GM21381 (cell line): ENCODE measurements at regions not wholly inside any gene's neighbourhood (a gene's known extent, or its start where the extent isn't known, plus 50 kb on each side); places are given as distances from the start of the nearest gene placed in this dataset.
A peak's percentile ranks its signal among the peaks of the same experiment; 100 is the strongest.

Experiments
- ATAC-seq: cut with Tn5 transposase; IDR thresholded peaks from one replicate; pipeline ENCODE4 v1.9.1; 2021; ENCODE audit warnings: mild to moderate bottlenecking, moderate library complexity; ENCODE audit not compliant: unreplicated experiment

- peak; percentile 70 for ATAC-seq
These were observed 61.5 kb downstream of the TBXT start for GRCh38 chr6:166106076-166106686.

GRCh38 chr6:166105341-166106075, 62.1 kb downstream of the TBXT start:
- peak; percentile 16 for ATAC-seq

- ATAC-seq: no peak
These were observed 62.8 kb downstream of the TBXT start for GRCh38 chr6:166104872-166105271.

GRCh38 chr6:166104107-166104506, 63.5 kb downstream of the TBXT start:
- no peak for ATAC-seq

DNA sequence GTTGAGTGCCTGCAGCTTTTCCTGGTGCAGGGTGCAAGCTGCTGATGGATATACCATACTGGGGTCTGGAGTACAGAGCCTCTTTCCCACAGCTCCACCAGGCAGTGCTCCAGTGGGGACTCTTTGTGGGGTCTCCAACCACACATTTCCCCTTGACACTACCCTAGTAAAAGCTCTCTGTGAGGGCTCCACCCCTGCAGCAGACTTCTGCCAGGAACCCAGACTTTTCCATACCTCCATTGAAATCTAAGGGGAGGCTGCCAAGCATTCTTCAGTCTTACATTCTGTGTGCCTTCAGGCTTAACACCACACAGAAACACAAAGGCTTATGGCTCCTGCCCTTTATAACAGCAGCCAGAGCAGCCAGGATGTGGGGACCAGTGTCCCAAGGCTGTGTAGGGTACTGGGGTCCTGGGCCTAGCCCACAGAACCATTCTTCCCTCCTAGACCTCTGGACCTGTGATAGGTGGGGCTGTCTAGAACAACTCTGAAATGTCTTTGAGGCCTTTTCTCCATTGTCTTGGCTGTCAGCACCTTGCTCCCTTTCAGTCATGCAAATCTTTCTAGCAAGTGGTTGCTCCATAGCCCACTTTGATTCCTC, 65.7 kb downstream of the TBXT start:
- no peak for ATAC-seq

GRCh38 chr6:166097914-166098522, 69.6 kb downstream of the TBXT start:
- peak; percentile 91 for ATAC-seq

GRCh38 chr6:166087852-166088251, 79.8 kb downstream of the TBXT start:
- ATAC-seq: no peak

- no peak for ATAC-seq
These were observed 80.4 kb downstream of the TBXT start for GRCh38 chr6:166087246-166087645.

DNA sequence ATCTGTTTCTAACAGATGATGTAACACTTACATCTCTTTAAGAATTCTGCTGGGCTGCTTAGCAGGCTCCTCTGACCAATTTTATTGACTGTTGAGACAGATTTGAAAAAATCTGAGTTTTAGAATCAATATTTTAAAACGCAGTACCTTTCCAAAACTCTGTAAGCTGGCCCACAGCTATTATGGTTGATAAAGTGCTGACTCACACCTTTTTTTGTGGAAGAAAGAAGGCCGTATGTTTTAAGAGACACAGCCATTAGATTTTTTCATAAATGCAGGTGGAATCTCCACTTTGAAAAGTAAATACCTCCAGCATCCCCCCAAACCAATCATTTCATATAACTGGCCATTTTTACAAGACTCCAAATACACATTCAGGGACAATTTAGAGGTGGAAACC, 82.2 kb downstream of the TBXT start:
- ATAC-seq: no peak

DNA sequence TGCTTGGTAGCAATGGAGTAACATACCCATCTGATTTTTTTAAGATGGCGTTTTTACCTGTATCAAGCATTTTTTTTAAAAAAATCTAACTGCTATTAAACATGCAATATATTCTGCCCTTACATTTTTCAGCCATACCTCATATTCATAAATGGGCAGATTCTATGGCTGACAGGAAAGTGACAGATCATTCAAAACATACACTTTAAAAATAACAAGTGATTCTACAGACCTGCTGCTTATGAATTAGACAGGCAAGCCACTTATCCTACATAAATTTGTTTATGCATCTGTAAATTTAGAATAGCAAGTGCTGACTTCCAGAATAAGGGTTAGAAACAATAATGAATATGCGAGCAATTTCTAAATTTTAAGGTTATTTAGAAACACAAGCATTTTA, 82.7 kb downstream of the TBXT start:
- ATAC-seq: no peak

DNA sequence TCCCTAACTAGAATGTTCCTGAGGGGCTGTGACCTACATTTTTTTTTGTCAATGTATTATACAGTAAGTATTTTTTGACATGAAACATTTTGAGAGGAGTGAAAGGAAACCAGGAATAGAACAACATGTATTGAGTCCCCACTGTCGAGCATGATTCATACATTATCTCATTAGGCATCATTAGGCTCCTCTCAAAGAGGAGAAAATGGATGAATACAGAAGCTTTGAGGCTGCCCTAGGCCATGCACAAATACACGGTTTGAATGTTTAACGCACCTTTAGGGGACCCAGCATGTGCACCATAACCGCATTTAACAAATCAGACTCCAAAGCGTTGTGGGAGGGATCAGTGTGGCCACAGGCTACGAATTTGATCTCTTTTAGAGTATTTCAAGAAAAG, 87.8 kb downstream of the TBXT start:
- ATAC-seq: no peak

GRCh38 chr6:166078294-166078693, 89.4 kb downstream of the TBXT start:
- no peak for ATAC-seq

DNA sequence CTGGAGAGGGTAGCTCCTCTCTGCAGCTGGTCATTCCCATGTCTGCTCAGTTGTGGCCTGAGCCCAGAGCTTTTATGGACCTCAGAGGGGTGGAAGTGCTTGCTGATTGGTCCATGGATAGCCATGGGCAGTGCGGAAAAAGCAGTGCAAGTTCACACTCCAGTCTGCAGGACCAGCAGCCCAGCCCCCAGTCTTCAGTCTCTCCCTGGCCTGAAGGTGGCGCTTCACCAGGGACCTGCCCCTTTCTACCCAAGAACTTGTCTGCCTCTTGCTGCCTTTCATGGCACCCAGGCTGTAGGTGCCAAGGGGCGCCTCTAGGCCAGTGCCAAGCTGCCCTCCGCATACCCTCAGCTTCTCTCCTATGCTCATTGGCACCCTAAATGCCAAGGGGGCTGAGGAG, 91.0 kb downstream of the TBXT start:
- no peak for ATAC-seq

DNA sequence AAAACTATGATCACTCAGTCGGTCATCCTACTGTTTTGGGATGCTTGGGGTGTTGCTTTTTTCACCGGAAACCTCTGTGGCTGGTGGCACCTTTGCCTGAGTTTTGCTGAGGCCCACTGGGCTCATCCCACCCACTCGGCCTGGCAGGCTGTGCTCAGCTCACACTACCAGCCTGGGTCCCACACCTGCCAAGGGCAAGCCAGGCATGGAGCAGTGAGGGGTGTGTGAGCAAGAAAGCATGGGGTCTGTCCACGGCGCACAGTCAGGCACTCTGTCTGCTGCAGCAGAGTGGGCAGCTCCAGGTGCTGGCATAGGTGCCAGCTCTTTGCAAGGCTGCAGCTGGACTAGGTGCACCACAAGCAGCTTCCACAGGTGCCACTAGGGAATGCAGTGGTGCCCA, 91.7 kb downstream of the TBXT start:
- ATAC-seq: no peak

GRCh38 chr6:166075186-166075585, 92.5 kb downstream of the TBXT start:
- no peak for ATAC-seq

GRCh38 chr6:166073082-166073481, 94.6 kb downstream of the TBXT start:
- ATAC-seq: no peak

GRCh38 chr6:166068768-166069167, 98.9 kb downstream of the TBXT start:
- ATAC-seq: no peak

GRCh38 chr6:166058064-166058739, 109.4 kb downstream of the TBXT start:
- ATAC-seq: no peak

- no peak for ATAC-seq
These were observed 110.2 kb downstream of the TBXT start for GRCh38 chr6:166057431-166057830.

GRCh38 chr6:166056637-166057036, 111.0 kb downstream of the TBXT start:
- no peak for ATAC-seq

DNA sequence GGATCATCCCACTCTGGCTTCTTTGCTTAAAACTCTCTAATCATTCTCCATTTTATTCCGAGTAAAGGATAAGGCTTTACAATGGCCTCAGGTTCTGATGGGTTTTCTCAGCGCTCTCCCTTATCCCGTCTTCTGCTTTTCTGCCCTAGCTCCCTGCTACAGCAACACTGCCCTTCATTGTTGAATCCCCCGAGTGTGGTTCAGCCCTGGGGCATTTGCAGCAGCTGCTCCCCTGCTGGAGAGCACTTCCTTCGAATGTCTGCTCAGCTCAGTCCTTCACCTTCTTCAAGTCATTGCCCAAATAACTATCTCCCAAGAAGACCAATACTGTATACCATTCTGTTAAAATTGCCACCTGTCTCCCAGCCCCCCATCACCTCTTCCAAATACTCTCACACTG, 111.8 kb downstream of the TBXT start:
- no peak for ATAC-seq
